Body of pancreas (tissue), 4 donors: ENCODE measurements at regions not wholly inside any gene's neighbourhood (a gene's known extent, or its start where the extent isn't known, plus 50 kb on each side); places are given as distances from the start of the nearest gene placed in this dataset.

Source experiments
- POLR2A ChIP-seq, 3 donors: fragments of 450-650 bp; IDR thresholded peaks; one replicate each; pipeline ENCODE4 v1.6.1; 2016; ENCODE audit warnings: antibody characterized with exemption in 3 of 3, mild to moderate bottlenecking in 2 of 3
- TF ChIP-seq, protein P1 (sequence below), 7 experiments: fragments of 450-650 bp in 4 of 7; fragments of 200-600 bp in 3 of 7; sonication (generic) in 3 of 7; IDR thresholded peaks; one replicate each; pipeline ENCODE4 v1.5.1; 2016 to 2019; ENCODE audit warnings: antibody characterized with exemption in 7 of 7

DNA sequence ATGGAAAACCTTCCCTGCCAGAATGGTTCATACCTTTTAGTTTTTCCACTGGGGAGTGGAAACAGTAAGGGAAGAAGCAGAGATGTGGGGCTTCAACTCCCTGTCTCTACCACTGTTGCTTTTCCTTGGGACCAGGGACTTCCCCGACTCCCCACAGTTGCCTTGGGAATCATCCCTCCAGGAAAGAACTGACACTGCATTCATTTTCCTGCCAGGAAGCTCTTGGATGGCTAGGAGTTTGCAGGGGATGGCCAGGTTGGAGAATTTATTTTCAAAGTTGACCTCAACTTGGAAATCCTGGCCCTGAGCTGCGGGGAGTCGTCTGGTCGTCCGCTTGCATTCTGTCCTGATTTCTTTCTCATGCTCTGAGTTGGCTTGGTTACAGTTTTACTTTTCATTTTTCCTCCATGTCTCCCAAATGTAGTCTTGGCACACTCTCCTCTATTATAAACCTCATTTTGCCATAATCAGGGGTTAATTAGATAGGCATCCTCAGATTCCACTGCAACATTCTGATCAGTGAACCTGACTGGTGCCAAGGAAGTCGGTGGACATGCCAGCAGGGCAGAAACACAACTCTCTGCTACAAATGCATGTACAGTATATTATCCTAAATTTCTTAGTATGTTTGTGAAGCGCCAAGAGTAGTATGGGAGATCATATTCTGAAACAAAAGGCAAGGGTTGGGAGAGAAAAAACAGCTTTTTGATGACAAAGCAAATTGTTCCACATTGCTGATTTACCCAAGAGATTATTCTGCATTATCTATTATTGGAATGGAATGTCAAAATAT is 220.5 kb upstream of the XYLT1 start:
- TF ChIP-seq, protein P1, sequence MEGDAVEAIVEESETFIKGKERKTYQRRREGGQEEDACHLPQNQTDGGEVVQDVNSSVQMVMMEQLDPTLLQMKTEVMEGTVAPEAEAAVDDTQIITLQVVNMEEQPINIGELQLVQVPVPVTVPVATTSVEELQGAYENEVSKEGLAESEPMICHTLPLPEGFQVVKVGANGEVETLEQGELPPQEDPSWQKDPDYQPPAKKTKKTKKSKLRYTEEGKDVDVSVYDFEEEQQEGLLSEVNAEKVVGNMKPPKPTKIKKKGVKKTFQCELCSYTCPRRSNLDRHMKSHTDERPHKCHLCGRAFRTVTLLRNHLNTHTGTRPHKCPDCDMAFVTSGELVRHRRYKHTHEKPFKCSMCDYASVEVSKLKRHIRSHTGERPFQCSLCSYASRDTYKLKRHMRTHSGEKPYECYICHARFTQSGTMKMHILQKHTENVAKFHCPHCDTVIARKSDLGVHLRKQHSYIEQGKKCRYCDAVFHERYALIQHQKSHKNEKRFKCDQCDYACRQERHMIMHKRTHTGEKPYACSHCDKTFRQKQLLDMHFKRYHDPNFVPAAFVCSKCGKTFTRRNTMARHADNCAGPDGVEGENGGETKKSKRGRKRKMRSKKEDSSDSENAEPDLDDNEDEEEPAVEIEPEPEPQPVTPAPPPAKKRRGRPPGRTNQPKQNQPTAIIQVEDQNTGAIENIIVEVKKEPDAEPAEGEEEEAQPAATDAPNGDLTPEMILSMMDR (IDR thresholded peaks at IDR 0.05), result no peak
- TF ChIP-seq POLR2A (IDR thresholded peaks at IDR 0.05), result no peak
